Esophagus (tissue), 2 donors: ENCODE measurements at regions not wholly inside any gene's neighbourhood (a gene's known extent, or its start where the extent isn't known, plus 50 kb on each side); places are given as distances from the start of the nearest gene placed in this dataset.
"Not testable (repeated sequence)": the region's sequence is repeated elsewhere in the genome, so short reads cannot be mapped to it uniquely, and the experiment has no call there.

Experiments
- H3K27ac ChIP-seq, 2 donors: one replicate each; pipeline ENCODE4 v1.5.1; 2013; ENCODE audit warnings: low read depth in 2 of 2, mild to moderate bottlenecking in 2 of 2, inconsistent platforms in 1 of 2, low read length in 1 of 2, moderate library complexity in 1 of 2
- H3K27me3 ChIP-seq, 2 donors: one replicate each; pipeline ENCODE4 v1.6.1; 2013; ENCODE audit warnings: low read length in 2 of 2, control low read depth in 1 of 2, mild to moderate bottlenecking in 1 of 2; ENCODE audit not compliant: insufficient read depth in 2 of 2, control insufficient read depth in 1 of 2
- H3K36me3 ChIP-seq, 2 donors: one replicate each; pipeline ENCODE4 v1.6.1; 2013; ENCODE audit warnings: low read length in 1 of 2; ENCODE audit not compliant: control insufficient read depth in 2 of 2, insufficient read depth in 2 of 2
- H3K4me1 ChIP-seq, 2 donors: one replicate each; pipeline ENCODE4 v1.6.1; 2013; ENCODE audit warnings: low read length in 1 of 2; ENCODE audit not compliant: control insufficient read depth in 2 of 2, insufficient read depth in 2 of 2
- H3K4me3 ChIP-seq, 2 donors: one replicate each; pipeline ENCODE4 v1.5.1; 2013; ENCODE audit warnings: low read length in 2 of 2, mild to moderate bottlenecking in 2 of 2, low read depth in 1 of 2, moderate library complexity in 1 of 2
- H3K9me3 ChIP-seq, 2 donors: one replicate each; pipeline ENCODE4 v1.6.1; 2013; ENCODE audit warnings: mild to moderate bottlenecking in 2 of 2, low read depth in 1 of 2, low read length in 1 of 2, moderate library complexity in 1 of 2; ENCODE audit not compliant: control insufficient read depth in 2 of 2, insufficient read depth in 1 of 2
- WGBS, 2 donors: extraction: QIAGEN DNeasy Blood & Tissue Kit; methylation state at CpG; one replicate each; pipeline ENCODE4 v1.1.7; 2013; 5-methylcytosine and 5-hydroxymethylcytosine counted together
- donor health status: healthy with polysubstance abuse.
- donor health status: Bipolar disorder and iron deficiency.

DNA sequence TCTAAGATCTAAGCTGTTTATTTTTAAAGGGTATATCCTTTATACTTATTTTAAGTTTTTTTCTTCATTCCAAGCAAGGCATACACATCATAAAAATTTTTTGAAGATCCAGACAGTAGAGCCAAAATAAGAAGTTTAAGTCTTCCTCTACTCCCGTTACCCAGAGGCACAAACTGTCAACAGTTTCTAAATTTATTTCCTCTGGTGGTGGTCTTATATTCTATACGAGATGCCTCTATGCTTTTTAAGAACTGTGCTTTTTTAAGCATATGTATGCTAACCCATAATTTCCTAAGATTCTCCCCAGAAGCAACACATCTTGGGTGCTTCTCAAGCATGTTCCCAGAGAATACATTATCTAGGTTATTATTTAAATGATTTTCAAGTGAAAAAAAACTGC lies 383.6 kb downstream of the COG6 start:
- H3K9me3 ChIP-seq = no peaks in the 10 kb centered on the region
- no peaks in the 10 kb centered on the region for H3K27me3 ChIP-seq
- H3K4me3 ChIP-seq = no peak overlapping the region
- 79 to 94% methylated on average over 2 of the region's 2 CpGs for WGBS, 2 donors
- no peaks in the 10 kb centered on the region for H3K4me1 ChIP-seq
- no peaks in the 10 kb centered on the region for H3K36me3 ChIP-seq
- H3K27ac ChIP-seq = no peak overlapping the region

DNA sequence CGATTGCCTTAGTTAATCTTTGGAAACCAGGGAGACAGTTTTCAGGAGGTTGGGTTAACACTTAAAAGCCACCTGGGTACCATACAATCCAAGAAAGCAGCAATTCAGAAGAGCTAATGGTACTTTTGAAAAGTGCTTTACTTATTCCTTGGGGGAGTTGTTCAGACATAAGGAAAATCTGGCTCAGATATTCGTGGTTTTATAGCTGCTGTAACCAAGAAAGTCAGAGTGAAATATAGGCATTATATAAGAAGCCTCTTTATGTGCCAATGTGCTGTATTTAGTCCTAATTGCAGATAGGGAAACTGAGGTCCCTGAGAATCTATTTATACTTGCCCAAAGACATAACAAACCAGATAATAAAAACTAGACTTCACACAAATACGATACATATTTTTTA lies 387.5 kb downstream of the COG6 start:
- Histone ChIP-seq H3K27ac (no peak overlapping the region), H3K9me3 (no peaks in the 10 kb centered on the region), H3K36me3 (no peaks in the 10 kb centered on the region), H3K4me3 (no peak overlapping the region), H3K4me1 (no peaks in the 10 kb centered on the region), H3K27me3 (no peaks in the 10 kb centered on the region)
- WGBS, 2 donors = 77 to 78% methylated on average over 3 of the region's 3 CpGs

DNA sequence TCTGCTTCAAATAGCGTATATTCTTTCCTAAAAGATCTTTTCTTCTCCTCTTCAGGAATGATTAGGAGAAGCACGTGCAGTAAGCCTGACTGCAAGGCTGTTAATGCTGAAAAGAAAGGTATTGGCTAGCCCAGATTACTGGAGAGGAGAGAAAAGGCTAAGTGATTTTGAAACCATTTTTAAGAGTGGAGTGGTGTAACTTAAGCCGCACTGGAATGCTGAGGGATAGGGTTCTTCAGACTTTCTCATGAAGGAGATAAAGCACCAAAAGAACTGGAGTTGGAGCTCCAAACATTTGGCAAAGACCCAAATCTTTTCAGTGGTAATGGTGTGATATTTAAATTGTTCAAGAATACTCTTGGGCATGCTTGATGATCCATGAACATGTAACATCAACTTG lies 388.3 kb downstream of the COG6 start:
- H3K4me3 ChIP-seq = no peak overlapping the region
- no peaks in the 10 kb centered on the region for H3K27me3 ChIP-seq
- WGBS, 2 donors = 85 to 86% methylated on average over 3 of the region's 3 CpGs
- no peak overlapping the region for H3K27ac ChIP-seq
- no peaks in the 10 kb centered on the region for H3K9me3 ChIP-seq
- no peaks in the 10 kb centered on the region for H3K4me1 ChIP-seq
- H3K36me3 ChIP-seq = no peaks in the 10 kb centered on the region

GRCh38 chr13:40047322-40047771 lies 391.9 kb downstream of the COG6 start:
- H3K27ac ChIP-seq = no peak overlapping the region
- no peaks in the 10 kb centered on the region for H3K27me3 ChIP-seq
- WGBS, 2 donors = 91 to 94% methylated on average over 5 of the region's 5 CpGs
- no peak overlapping the region for H3K4me3 ChIP-seq
- no peaks in the 10 kb centered on the region for H3K9me3 ChIP-seq
- H3K36me3 ChIP-seq = no peaks in the 10 kb centered on the region
- H3K4me1 ChIP-seq = no peaks in the 10 kb centered on the region

DNA sequence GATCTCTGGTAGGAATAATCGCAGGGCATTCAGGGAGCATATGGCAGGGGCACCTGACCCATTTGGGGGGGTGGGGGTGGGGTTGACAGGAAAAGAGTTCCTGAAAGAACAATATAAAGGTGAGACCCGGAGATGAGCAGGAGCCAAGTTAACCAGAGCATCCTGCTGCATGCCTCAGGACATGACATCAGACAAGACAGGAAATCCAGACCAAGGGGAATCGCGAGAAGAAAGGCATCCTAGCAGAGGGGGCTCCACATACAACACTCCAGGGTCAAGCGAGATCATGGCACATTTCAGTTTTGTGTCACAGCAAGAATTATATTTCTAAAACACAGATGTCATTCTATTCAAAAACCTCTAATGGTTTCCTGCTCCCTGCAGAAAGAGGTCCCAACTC lies 393.1 kb downstream of the COG6 start:
- Histone ChIP-seq H3K27ac (no peak overlapping the region), H3K4me3 (no peak overlapping the region), H3K27me3 (no peaks in the 10 kb centered on the region), H3K4me1 (no peaks in the 10 kb centered on the region), H3K36me3 (peaks cover 0 to 3% of the 10 kb centered on the region in 2 donors), H3K9me3 (no peaks in the 10 kb centered on the region)
- WGBS, 2 donors = 82 to 83% methylated on average over 5 of the region's 5 CpGs

DNA sequence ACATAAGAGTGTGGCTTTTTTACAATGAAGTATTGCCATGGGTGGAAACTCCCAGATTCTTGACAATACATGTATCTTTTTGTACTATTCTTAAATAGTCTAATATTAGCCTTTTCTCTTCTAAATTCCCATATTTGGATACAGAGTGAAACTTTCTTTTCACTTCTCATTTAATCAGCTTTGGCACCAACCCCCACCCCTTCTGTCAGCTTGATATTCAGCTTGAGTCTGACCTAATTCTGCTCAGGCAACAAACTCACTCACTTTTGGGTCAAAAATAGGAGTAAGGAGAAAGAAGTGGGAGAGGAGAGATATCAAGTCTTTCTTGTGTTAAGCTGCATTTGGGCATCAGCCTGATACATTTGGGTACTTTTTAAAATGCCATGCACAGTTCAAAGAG lies 397.5 kb downstream of the COG6 start:
- H3K4me3 ChIP-seq = no peak overlapping the region
- H3K27me3 ChIP-seq = no peaks in the 10 kb centered on the region
- no peak overlapping the region for H3K27ac ChIP-seq

GRCh38 chr13:40053401-40053800 lies 397.9 kb downstream of the COG6 start:
- no peak overlapping the region for H3K4me3 ChIP-seq
- no peak overlapping the region for H3K27ac ChIP-seq
- H3K27me3 ChIP-seq = no peaks in the 10 kb centered on the region
- no peaks in the 10 kb centered on the region for H3K4me1 ChIP-seq
- WGBS, 2 donors = 91 to 94% methylated on average over 4 of the region's 4 CpGs
- peaks cover 0 to 3% of the 10 kb centered on the region in 2 donors for H3K36me3 ChIP-seq
- H3K9me3 ChIP-seq = no peaks in the 10 kb centered on the region

More for the DNA sequence above, 397.5 kb downstream of the COG6 start:
- no peaks in the 10 kb centered on the region for H3K9me3 ChIP-seq
- peaks cover 0 to 3% of the 10 kb centered on the region in 2 donors for H3K36me3 ChIP-seq
- H3K4me1 ChIP-seq = no peaks in the 10 kb centered on the region

GRCh38 chr13:40054422-40054821 lies 399.0 kb downstream of the COG6 start:
- H3K4me3 ChIP-seq, H3K36me3 ChIP-seq, H3K9me3 ChIP-seq, H3K4me1 ChIP-seq, H3K27me3 ChIP-seq, H3K27ac ChIP-seq: not testable (repeated sequence)
- WGBS, 2 donors = no CpG with 5 or more reads among the region's 3 CpGs

- H3K27ac ChIP-seq = no peak overlapping the region
- no peaks in the 10 kb centered on the region for H3K9me3 ChIP-seq
- no peak overlapping the region for H3K4me3 ChIP-seq
- no peaks in the 10 kb centered on the region for H3K27me3 ChIP-seq
- WGBS, 2 donors = 69 to 81% methylated on average over 4 of the region's 4 CpGs
- H3K36me3 ChIP-seq = peaks cover 0 to 3% of the 10 kb centered on the region in 2 donors
- H3K4me1 ChIP-seq = peaks cover 0 to 5% of the 10 kb centered on the region in 2 donors
These were observed 401.6 kb downstream of the COG6 start for GRCh38 chr13:40056898-40057619.

DNA sequence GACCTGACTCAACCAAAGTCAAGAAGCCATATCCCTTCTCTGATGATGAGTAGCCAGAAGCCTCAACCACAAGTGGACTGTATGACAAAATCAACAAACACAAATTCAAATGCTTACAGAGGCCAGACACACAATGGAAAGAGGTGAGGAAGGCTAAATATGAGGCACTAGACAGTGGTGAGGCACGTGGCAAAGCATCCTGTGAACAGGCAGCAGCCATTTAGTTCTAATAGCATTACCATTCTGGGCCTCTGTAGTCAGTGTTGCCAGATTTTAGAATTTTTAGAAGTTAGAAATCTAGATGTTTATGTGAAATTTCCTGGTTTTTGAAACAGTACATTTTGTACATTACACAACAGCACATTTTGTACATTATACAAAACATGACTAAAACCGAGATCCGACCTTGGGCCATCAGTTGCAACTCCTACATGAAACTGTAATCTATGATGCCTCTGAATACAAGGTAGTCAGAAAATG lies 403.3 kb downstream of the COG6 start:
- peak overlapping the region; percentile 52 to 57 for H3K27ac ChIP-seq
- H3K4me3 ChIP-seq = no peak overlapping the region
- no peaks in the 10 kb centered on the region for H3K9me3 ChIP-seq
- H3K27me3 ChIP-seq = no peaks in the 10 kb centered on the region
- 76 to 77% methylated on average over 3 of the region's 3 CpGs for WGBS, 2 donors
- peaks cover 0 to 12% of the 10 kb centered on the region in 2 donors for H3K4me1 ChIP-seq
- no peaks in the 10 kb centered on the region for H3K36me3 ChIP-seq
